22Rv1 (cell line): ENCODE measurements at regions not wholly inside any gene's neighbourhood (a gene's known extent, or its start where the extent isn't known, plus 50 kb on each side); places are given as distances from the start of the nearest gene placed in this dataset.

Experiments used
- H3K27ac ChIP-seq: fragments of 450-650 bp; 2 replicates; pipeline ENCODE4 v1.5.1; 2017
- ZFX ChIP-seq: fragments of 450-650 bp; IDR thresholded peaks from 2 replicates; pipeline ENCODE4 v1.6.1; 2017; ENCODE audit warnings: antibody characterized with exemption, borderline replicate concordance
- TF ChIP-seq, protein P1 (sequence below): fragments of 450-650 bp; IDR thresholded peaks from 2 replicates; pipeline ENCODE4 v1.5.1; 2017; ENCODE audit warnings: mild to moderate bottlenecking

DNA sequence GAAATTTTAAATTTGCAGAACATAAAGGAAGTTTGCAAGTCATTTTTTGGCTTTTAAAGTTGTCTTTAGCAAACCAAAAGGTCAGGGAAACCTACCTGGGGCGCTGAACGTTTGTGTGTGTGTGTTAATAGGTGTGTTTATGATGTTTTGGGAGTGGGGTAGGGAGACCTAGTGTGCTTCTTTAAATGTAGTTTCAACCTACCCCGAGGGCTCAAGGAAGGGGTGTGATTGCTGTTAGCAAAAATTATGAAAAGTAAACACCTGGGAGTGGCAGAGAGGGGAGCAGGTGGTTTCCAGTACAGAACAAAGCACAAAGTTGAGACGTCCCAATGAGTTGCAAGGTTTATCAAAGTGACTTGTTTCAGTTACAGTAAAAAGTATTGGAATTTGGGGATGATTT, 58.7 kb upstream of the WDR26 start:
- H3K27ac ChIP-seq, result no peak overlapping the region
- TF ChIP-seq, protein P1, sequence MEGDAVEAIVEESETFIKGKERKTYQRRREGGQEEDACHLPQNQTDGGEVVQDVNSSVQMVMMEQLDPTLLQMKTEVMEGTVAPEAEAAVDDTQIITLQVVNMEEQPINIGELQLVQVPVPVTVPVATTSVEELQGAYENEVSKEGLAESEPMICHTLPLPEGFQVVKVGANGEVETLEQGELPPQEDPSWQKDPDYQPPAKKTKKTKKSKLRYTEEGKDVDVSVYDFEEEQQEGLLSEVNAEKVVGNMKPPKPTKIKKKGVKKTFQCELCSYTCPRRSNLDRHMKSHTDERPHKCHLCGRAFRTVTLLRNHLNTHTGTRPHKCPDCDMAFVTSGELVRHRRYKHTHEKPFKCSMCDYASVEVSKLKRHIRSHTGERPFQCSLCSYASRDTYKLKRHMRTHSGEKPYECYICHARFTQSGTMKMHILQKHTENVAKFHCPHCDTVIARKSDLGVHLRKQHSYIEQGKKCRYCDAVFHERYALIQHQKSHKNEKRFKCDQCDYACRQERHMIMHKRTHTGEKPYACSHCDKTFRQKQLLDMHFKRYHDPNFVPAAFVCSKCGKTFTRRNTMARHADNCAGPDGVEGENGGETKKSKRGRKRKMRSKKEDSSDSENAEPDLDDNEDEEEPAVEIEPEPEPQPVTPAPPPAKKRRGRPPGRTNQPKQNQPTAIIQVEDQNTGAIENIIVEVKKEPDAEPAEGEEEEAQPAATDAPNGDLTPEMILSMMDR, result no peak
- no peak for TF ChIP-seq ZFX

DNA sequence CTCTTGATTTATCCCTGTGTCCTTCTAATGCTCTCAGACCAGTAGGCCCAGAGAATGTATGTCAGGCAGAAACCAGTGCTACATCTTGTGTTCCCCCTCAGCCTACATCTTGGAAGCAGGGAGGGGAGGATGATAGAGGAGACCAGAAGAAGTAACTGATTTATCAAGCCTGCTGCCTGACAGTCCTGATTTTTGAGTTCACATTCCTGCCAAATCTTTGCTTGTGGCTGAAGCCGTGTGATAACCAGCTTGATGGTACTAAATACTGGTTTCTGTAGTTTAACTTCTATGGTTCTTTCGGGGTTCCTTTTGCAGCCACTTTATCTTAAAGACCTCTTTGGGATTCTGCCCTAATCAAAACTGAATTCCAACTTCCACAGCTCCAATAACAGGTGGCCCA, 59.7 kb upstream of the WDR26 start:
- H3K27ac ChIP-seq, result no peak overlapping the region
- TF ChIP-seq, protein P1, result no peak
- TF ChIP-seq ZFX, result no peak

DNA sequence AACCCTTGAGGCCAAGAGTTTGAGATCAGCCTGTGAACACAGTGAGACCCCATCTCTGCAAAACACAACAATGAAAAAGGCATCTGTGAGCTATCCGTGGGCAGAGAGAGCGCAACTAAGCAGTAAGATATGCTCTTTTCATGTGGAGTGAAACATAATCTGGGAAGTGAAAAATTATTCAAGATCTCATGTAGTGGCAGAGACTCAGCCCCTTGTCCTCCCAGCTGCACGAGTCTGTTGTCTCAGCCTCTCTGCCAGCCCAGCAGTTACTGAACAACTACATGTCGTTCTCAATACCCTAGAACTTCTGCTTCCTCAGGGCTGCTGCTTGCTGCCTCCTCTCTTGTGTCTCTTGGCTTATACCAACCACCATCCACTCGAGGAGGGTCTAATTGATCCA, 61.3 kb upstream of the WDR26 start:
- TF ChIP-seq, protein P1, result no peak
- no peak for TF ChIP-seq ZFX

DNA sequence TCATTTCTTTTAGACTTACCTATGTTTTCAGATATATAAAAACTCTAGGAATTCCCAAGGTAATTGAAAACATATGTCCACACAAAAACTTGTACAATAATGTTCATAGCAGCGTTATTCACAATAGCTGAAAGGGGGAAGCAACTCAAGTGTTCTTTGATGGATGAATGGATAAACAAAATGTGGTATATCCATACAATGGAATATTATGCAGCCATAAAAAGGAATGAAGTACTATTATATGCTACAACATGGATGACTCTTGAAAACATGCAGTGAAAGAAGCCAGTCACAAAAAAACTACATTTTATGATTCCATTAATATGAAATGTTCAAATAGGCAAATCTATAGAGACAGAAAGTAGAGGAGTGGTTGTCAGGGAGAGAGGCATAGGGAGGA, 62.2 kb upstream of the WDR26 start:
- no peak overlapping the region for H3K27ac ChIP-seq
- no peak for TF ChIP-seq ZFX
- TF ChIP-seq, protein P1, result no peak

More for the DNA sequence above, 61.3 kb upstream of the WDR26 start:
- H3K27ac ChIP-seq, result no peak overlapping the region

DNA sequence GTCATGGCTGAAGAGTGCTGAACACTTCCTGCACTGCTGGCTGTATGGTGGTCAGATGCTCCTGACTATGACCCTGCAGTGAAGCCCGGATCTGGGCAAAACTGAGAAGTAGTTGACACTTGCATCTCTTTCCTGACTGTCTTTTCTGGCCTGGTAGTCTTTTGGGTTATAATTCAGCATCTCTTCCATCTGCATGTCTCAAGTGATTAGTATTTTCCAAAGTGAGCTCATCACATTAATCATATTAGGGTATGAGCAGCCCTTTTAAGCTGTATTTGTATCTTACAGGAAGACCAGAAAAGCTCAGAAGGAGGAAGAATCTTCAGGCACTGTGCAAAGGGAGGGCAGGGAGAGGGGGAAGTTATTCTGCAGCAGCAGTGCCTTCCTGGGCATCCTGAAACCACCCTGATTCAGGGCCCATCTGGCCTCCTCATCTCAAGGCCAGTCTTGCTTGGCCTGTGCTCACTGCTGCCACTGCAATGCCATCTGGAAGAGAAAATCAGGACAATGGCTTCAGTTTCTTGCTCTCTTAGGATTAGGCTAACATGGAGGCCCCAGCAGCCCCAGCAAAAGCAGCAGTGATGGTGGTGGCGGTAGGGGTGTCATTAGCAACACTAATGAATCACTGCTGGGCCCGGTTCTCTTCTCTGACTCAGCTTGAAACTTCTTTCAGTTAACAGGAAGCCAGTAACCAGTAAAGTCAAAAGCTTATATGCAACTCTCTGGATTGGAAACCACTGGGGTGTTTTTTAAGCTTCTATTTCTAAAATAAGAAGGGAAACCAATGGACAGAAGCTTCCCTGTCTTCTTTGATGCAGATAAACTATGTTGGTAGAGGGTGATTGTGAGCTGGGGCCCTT, 63.3 kb upstream of the WDR26 start:
- no peak overlapping the region for H3K27ac ChIP-seq
- no peak for TF ChIP-seq ZFX
- TF ChIP-seq, protein P1, result no peak

DNA sequence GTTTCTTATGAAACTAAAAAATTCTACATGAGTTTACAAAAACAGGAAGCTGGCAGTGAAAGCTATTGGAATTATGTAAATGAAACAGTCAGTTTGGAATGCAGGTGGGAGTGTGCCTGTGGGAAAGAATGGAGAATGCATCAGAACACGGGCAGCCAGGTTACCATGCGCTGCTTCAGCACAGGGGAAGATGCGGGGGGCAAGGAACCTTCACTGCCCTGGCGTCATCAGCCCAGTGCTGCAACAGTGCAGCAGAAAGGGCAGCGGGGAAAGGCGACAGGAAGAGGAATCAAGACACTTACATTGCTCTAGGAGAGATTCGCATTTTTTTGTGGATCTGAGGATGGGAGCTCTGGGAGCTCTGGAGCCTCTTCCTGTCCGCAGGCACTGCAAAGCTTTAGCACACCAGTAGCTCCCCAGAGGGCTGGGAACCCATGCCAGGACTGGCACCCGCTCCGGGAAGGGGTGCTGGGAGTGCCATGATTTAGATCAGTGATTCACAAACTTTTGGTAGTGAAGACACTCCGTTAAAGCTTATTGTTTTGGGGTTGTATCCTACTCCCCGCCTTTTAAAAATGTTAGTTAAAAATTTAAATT, 64.1 kb upstream of the WDR26 start:
- H3K27ac ChIP-seq, result no peak overlapping the region
- no peak for TF ChIP-seq ZFX
- TF ChIP-seq, protein P1, result no peak

DNA sequence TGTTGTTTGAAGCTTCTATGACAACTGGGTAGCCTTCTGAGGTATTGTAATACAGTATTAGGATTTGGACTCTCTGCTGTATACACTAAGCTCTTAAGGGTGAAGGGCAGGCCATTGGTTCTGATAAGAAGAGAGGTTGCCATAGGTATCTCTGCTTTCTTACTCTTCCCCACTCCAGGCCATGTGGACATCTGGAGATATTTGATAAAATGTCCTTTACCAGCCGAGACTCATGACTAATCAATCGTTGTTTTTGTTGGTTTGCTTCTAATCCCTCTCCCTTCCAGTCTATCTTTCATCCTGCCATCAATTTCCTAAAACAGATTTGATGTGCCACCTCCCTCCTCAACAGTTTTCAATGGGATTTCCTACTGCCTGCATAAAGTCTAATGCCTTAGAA, 64.6 kb upstream of the WDR26 start:
- TF ChIP-seq, protein P1, result no peak
- no peak for TF ChIP-seq ZFX
- no peak overlapping the region for H3K27ac ChIP-seq
